Activated CD4-positive, alpha-beta T cell treated with anti-CD3 and anti-CD28 coated beads, Interleukin-2, Interleukin-4, amounts not matched to agents 100 ng/mL and 50 ng/mL, durations not matched to agents 16 hours and 8 hours (primary cell): ENCODE measurements at regions not wholly inside any gene's neighbourhood (a gene's known extent, or its start where the extent isn't known, plus 50 kb on each side); places are given as distances from the start of the nearest gene placed in this dataset.

Experiments used
- DNase-seq: peaks from one replicate; pipeline ENCODE4 v3.0.0-alpha.2; 2020; ENCODE audit warnings: low spot score

GRCh38 chr1:228977307-228977706, 242.0 kb downstream of the RHOU start:
- no peak for DNase-seq

DNA sequence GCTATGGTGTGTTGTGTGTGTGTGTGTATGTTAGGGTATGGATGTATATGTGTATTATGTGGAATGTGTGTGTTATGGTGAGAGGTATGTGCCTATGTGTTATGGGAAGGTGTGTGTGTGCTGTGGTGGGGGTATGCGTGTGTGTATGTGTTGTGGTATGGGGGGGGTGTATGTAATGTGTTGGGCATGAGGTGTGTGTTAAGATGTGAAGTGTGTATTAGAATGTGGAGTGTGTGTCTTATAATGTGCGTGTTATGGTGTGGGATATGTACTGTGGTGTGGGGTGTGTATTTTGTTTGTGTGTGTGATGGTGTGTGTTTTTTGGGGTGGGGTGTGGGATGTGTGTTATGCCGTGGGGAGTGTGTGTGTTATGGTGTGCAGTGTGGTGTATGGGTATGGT, 242.5 kb downstream of the RHOU start:
- no peak for DNase-seq

DNA sequence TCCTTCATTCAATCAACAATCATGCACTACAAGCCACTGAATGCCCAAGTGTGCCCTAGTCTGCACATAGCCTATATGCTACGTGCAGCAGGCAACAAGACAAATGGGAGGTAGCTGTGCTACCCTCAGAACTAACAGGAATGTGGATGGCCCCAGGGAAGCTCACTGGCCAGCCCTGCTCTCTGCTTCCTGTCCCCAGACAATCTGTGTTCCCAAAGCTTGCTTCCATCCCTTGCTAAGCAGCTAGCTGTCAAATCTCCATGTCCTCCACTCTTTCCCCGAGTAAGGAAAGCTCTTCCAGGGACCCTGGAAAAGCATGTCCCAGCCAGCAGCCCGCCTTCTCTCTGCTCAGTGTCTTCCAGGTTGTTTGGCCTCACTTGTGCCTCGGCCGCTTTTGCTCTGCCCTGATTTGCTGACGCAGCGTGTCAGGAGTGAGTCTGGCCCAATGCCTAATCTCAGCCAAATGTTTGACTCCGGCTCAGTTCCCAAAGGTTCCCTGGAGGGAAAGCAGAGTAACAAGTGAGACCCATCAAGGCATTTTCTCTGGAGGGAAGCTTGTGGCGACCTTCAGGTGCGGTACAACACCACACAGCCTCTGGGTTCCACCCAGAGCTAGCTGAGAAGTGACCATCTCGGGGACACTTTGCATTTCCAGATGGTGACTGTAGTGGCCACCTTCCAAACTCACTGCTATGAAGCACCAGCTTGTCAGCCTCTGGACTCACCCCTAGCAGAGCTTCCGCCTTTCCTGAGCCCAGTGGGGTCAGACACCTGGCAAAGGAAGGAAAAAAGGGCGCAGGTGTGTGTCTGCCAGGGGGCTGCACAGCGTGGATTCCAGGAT, 243.4 kb downstream of the RHOU start:
- DNase-seq = no peak

GRCh38 chr1:228979325-228979699, 244.0 kb downstream of the RHOU start:
- DNase-seq = no peak

DNA sequence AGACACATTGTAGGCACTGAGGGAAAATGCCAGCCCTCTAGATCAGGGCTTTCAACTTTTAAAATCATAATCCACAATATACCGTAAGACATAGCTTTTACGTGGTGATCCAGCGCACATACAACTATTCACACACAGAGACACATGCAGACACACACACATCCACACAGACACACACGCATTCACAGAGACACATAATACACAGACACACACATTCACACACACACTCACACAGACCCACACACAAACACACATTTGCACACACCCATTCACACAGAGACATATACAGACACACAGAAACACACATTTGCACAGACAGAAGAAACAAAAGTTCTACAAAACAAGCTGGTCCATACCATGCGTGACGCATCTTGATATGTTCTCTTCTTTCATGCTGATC, 244.5 kb downstream of the RHOU start:
- DNase-seq = no peak

DNA sequence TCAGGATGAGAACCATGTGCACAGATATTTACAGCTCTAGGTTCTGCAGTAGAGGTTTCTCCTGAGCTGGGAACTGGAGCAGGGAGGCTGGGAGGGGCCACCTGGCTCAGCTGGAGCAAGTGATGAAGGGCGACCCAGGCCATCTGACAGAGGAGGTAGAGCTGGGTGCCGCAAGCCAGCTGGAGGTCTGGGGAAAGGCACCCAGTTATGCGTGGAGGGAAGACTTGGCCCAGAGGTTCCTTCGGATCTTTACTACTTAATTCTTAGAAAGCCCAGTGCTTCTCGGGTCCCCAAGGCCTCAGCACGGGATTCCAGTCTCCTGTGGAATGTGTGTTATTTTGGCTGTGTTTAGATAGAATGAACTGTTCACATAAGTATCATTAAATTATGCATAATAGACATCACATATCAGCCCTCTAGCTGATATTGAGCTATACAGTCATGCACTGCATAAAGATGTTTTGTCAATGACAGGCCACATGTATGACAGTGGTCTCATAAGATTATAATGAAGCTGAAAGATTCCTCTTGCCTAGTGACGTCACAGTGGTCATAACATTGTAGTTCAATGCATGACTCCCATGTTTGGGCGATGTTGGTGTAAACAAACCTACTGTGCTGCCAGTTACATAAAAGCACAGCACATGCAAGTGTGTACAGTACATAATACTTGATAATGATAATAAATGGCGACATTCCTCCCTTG, 245.1 kb downstream of the RHOU start:
- no peak for DNase-seq

DNA sequence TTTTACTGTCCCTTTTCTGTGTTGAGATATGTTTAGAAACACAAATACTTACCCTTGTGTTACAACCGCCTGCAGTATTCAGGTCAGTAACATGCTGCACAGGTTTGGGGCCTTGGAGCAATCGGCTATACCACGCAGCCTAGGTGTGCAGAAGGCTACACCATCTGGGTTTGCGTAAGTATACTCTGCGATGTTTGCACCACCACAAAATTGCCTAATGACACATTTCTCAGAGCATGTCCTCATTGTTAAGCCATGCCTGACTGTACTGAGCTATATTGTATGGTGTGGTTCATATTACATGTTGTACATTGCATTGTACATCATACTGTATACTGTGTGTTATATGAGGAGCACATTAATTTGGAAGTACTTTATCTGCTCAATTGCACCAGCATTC, 247.4 kb downstream of the RHOU start:
- no peak for DNase-seq

GRCh38 chr1:228983231-228983660, 248.0 kb downstream of the RHOU start:
- DNase-seq = no peak

- DNase-seq = no peak
Observed at GRCh38 chr1:228983661-228984060, 248.4 kb downstream of the RHOU start.

GRCh38 chr1:228984107-228984506, 248.8 kb downstream of the RHOU start:
- no peak for DNase-seq

- no peak for DNase-seq
Observed at GRCh38 chr1:228984646-228985631, 249.7 kb downstream of the RHOU start.

DNA sequence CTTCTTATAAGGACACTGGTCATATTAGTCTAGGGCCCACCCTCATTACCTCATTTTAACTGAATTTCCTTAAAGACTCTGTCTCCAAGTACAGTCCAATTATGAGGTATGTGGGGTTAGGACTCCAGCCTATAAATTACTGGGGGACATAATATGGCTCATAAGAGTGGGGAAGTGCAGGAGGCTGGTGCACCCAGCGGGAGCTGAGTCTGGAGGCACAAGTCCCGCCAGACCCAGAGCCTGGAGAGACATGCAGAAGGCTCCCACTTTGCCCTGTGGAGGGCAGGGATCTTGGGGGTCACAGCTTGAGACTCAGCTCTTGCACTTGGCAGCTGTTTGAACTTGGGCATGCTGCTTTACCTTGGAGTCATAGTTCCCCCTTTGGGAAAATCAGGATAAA, 250.4 kb downstream of the RHOU start:
- DNase-seq = no peak

GRCh38 chr1:228986093-228986904, 251.0 kb downstream of the RHOU start:
- DNase-seq = no peak

DNA sequence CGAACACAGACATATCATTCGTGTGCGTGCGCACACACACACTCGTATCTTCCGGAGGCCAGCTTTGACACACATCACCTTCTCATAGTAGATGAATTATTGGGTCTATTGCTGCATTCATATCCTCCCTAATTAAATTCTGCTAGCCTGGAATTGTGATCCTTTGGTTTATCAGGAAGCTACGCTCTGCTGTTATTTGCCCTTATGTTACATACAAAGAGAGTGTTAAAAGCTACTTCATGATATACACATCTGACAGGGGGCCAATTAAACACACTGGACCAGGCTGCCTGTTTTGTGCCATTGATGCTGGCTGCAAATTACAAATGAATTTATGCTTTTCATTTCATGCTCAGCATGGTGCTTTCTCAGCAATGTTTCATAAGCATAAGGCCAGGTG, 252.0 kb downstream of the RHOU start:
- DNase-seq = no peak

DNA sequence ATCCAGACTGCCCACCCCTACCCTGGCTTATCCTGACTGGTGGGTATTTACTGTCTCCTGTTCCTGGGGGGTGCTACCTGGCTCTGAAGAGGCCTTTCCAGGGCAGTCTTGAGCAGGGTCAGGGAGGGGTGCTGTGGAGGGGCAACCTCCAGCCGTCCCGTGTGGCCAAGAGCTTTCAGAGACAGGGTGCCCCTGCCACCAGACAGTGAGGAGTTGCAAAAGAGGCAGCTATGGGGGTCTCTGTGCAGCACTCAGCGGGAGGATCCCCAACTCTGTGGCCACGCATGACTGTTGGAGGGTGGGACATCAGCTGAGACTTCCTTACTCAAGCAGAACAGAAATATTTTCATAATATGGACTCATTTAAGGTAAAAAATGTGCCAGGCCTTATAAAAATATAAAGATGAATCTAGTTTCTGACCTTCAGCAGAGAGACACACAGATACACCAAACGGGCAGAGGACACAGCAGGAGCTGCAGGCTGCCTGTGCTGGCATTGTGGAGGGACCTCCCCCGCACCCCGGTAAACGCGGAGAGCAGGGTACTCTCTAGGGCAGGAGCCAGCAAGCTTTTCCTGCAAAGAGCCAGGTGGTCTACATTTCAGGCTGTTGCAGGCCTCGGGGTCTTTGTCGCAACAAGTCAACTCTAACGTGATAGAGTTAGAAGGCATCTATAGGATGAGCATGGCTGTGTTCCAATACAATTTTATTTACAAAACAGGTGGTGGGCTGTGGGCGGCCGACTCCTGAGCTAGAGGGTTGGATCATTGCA, 252.6 kb downstream of the RHOU start:
- no peak for DNase-seq

- no peak for DNase-seq
Observed at GRCh38 chr1:228988664-228989063, 253.4 kb downstream of the RHOU start.

DNA sequence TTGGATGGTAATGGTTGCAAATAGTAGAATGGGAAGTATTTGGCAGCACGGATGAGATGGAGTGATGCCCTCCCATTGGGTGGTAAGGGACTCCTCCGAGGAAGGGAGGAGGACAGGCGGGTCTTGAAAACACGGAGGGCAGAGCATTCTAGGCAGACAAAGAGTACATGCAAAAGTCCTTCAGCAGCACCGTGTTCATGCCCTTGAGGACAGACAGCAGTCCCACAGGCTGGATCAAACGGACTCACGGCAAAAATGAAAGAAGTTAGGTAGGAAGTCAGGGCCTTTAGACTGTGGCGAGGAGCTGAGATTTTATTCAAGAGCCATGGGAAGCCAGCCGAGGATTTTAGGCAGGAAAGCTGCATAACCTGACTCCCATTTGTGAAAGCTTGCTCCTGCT, 253.9 kb downstream of the RHOU start:
- DNase-seq = no peak

DNA sequence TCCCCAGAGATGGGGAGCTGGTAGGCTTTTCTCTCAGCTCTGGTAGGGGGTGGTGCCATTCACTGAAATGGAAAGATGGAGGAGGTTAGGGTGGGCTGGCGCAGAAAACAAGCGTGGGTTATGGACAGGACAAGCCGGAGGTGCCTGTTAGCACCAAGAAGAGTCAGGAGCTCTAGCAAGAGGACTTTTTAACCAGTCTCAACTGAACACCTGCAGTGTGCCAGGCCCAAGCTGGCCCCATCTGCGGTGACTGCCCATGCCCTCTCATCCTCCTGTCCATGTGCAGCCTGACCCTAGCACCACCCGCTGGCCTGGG, 254.4 kb downstream of the RHOU start:
- DNase-seq = no peak

DNA sequence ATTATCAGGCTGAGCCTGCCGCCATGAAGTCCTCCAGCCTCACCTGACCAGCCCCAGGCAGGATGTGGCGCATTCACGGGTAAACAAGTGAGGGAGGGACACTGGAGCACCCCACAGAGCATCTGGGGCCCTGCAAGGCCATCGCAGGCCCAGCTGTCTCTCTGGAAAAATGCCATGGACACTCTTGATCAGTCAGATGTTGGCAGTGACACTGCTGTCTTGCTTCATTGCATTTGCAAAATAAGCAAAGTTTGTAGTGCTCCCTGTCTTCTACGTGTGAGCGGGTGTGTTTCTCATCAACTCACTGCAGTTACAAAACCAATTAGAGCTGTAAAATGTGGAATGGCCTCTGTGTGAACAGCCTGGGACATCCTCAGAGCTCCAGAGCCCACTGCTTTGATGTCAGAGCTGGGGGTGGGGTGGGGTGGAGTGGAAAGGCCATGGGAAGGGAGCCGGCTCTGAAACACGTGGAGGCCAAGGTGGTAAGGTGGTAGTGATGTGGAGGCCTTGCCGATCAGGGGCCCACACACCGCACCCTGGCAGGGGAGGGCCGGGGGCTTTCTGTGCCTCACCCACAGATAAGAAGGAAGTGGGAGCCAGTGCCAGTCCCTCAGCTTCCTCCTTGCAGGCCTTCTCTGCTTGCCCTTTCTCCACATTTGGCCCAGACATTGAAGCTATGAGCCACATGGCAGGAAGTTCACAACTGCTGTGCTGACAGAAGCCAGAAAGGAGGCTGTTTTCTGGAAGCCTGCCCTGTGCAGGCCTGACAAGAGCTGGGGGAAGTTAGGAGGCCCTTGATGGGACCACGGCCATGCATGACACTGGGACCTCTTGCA, 254.9 kb downstream of the RHOU start:
- no peak for DNase-seq
